GM12873 (cell line): ENCODE measurements at regions not wholly inside any gene's neighbourhood (a gene's known extent, or its start where the extent isn't known, plus 50 kb on each side); places are given as distances from the start of the nearest gene placed in this dataset.

Experiments used
- TF ChIP-seq, protein P1 (sequence below): IDR thresholded peaks from 2 replicates; pipeline ENCODE4 v1.5.1; 2012; ENCODE audit warnings: low read depth, mild to moderate bottlenecking, moderate library complexity, low read length, control low read depth; ENCODE audit not compliant: insufficient read depth; ENCODE audit errors: missing control alignments

GRCh38 chr9:20152151-20152725 is 363.4 kb upstream of the SLC24A2 start:
- TF ChIP-seq, protein P1, sequence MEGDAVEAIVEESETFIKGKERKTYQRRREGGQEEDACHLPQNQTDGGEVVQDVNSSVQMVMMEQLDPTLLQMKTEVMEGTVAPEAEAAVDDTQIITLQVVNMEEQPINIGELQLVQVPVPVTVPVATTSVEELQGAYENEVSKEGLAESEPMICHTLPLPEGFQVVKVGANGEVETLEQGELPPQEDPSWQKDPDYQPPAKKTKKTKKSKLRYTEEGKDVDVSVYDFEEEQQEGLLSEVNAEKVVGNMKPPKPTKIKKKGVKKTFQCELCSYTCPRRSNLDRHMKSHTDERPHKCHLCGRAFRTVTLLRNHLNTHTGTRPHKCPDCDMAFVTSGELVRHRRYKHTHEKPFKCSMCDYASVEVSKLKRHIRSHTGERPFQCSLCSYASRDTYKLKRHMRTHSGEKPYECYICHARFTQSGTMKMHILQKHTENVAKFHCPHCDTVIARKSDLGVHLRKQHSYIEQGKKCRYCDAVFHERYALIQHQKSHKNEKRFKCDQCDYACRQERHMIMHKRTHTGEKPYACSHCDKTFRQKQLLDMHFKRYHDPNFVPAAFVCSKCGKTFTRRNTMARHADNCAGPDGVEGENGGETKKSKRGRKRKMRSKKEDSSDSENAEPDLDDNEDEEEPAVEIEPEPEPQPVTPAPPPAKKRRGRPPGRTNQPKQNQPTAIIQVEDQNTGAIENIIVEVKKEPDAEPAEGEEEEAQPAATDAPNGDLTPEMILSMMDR: no peak

DNA sequence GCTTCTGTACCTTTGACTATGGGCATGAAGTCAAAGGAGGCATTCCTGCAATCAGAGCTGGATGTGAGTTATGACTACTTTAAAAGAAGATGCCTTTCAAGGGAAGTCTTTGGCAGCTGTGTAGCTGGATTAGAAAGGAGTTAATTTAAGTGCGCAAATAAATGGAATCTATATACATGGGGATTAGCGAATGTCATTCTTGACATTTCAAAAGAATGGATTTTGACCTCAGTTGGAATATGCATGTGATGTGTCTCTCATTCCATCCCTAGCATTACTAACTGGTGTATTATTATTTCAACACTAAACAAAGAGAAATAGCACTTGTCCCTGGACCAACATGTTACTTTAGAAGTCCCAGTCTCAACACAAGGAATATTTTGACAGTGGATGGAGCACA is 359.6 kb upstream of the SLC24A2 start:
- TF ChIP-seq, protein P1: no peak

DNA sequence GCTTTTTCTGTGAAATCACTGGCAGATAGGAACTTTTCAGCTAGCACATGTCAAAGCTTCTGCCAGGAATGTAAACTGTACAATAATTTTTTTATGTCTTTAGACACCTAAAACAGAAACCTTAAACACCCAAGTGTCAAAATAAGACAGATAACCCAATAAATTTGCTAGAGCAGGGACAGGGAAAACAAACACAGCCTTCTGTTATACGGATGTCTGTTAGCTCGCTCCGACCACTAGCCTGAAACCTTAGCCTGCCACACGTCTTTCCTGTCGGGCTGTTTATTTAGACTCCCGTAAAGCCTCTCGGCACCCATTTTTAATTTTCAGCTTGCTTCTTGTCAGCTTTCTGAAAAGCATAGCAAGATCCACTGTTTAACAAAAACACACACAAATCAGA is 355.4 kb upstream of the SLC24A2 start:
- TF ChIP-seq, protein P1: no peak

DNA sequence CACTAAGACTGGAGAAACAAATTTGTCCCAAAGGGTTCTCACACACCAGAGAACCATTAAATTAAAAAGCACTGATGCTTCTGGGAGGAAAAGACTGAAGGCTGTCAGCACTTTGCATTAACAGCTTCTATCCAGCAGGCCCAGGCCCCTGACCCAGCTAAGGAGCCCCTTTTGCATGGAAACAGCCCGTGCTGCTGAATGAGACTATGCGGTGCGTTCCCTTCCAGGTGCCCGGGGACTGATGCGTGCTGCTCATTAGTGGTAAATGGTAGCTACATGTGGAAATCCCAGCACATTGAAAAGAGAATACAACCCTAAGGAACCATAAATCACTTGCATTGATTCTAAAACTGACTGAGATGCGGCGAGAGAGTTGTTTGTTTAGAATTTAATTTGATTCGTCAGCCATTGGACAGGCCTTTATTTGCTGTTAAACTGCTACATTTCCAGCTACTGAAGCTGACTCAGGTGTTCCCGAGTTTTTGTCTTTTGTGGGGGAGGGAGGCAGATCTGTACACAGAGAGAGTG is 351.0 kb upstream of the SLC24A2 start:
- TF ChIP-seq, protein P1: no peak

DNA sequence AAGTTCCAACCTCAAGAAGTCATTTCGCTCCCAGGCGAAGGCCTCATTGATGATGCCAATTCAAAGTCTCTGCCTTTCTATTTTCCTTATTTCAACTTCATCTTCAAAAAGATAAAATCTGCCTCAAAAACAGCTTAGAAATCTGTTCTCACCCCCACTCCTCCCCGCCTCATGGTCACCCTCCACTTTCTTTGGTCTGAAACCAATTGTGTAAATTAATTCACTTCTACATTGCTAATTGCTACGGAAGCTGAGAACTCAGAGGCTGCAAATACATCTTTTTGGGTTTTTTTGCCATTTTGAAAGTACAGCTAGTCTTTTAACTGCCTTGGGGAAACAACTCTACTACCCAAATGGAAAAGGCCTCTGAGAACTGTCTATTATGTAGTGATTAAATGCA is 350.0 kb upstream of the SLC24A2 start:
- TF ChIP-seq, protein P1: no peak

- TF ChIP-seq, protein P1: no peak
Measured at GRCh38 chr9:20138116-20138515, 349.3 kb upstream of the SLC24A2 start.

DNA sequence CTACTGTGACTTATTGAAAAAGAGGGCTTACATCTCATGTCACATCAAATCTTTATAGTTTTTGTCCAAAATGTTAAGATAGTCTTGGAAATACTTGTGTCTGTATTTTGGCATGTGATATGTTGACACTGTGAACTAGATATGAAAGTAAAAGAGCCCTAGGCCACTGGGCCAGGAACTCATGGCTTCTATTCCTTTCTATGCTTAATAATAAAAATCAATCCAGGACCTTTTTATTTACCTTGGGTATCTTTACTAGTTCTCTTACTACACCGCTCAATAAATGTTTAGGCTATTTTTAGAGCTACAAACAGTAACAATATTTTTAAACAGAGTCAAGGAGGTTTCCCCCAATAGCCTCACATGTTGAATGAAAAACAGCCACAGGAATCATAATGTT is 348.6 kb upstream of the SLC24A2 start:
- TF ChIP-seq, protein P1: no peak
